Epidermal melanocyte (primary cell): ENCODE measurements at regions not wholly inside any gene's neighbourhood (a gene's known extent, or its start where the extent isn't known, plus 50 kb on each side); places are given as distances from the start of the nearest gene placed in this dataset.
"Not testable (repeated sequence)": the region's sequence is repeated elsewhere in the genome, so short reads cannot be mapped to it uniquely, and the experiment has no call there.

Source experiments
- DNase-seq: peaks from one replicate; pipeline ENCODE4 v3.0.0; 2011; ENCODE audit warnings: low spot score; ENCODE audit not compliant: insufficient read length

GRCh38 chr1:242824435-242824834 lies 299.9 kb upstream of the PLD5 start:
- DNase-seq, result no peak

GRCh38 chr1:242813490-242814091 lies 289.1 kb upstream of the PLD5 start:
- DNase-seq, result no peak

- no peak for DNase-seq
Observed at GRCh38 chr1:242811092-242811840, 286.8 kb upstream of the PLD5 start.

- DNase-seq, result no peak
Observed at GRCh38 chr1:242806324-242806723, 281.8 kb upstream of the PLD5 start.

DNA sequence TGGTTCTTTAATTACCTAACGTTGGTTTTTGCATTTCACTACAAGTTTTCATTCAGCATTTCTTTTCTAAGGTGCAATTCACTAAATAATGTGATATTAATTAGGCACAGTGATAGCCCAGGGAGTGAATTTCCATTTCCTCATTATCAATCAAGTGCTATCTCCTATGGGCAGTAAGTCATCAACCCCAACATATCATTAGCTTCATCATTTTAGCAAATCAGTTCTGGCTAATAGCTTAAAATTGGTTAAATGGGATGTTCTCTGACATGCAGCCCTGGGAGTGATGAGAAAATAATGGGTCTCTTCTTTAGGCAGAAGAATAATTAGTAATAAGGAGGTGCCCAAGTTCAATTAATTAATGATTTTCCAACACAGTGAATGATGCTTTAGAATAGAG lies 280.9 kb upstream of the PLD5 start:
- DNase-seq, result not testable (repeated sequence)

DNA sequence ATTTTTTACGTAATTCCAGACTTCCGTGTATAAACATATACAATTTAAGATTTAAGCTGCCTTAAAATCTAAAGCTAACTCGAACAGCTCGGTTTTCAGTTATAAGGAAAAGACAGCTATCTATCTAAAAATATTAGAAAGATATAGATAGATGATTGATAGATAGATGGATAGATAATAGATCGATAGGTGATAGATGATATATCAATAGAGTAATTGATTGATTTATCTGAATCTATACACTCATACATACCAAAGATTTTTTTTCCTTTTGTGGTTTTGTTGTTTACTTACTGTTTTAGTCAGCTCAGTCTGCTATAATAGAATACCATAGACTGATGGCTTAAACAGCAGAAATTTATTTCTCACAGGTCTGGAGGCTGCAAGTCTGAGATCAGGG lies 278.5 kb upstream of the PLD5 start:
- DNase-seq, result no peak

- DNase-seq, result no peak
Observed at GRCh38 chr1:242800521-242800920, 276.0 kb upstream of the PLD5 start.

GRCh38 chr1:242797856-242798255 lies 273.4 kb upstream of the PLD5 start:
- DNase-seq, result no peak

DNA sequence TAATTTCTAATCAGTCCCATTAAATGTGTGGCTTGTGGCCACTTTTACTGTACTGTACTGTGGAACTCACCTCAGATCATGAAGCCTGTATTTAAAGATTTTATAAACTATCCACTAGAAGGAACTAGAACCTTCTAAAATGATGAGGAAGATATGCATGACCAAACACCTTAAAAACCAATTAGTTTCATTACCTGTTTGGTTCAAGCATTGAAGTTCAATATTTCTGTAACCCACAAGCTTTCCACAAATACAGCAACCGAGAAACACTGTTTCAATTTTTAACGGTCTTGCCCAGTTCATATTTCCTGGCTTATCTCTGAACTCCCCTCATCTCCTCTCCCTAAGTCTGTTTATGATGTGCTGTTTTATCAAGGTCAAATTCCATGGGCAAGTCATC lies 264.3 kb upstream of the PLD5 start:
- no peak for DNase-seq

DNA sequence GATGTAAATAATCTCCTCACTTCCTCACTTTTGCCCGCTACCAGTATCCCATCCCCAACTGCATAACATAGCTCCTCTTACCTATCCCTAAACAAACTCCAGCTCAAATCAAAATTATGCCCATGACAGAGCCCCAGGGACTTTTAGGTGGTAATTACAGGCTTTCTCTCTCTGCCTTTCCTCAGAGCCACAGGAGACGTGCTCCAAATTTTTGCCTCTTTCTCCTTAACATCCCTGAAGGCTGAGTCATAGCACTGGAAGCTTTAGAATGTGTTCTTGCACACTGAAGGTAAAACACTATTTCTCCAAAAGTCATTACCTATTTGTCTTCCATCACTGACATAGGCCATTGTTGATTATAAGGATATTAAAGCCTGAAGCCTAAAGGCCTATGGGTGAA lies 263.5 kb upstream of the PLD5 start:
- DNase-seq, result no peak

GRCh38 chr1:242784807-242785206 lies 260.3 kb upstream of the PLD5 start:
- no peak for DNase-seq

GRCh38 chr1:242784084-242784483 lies 259.6 kb upstream of the PLD5 start:
- no peak for DNase-seq

DNA sequence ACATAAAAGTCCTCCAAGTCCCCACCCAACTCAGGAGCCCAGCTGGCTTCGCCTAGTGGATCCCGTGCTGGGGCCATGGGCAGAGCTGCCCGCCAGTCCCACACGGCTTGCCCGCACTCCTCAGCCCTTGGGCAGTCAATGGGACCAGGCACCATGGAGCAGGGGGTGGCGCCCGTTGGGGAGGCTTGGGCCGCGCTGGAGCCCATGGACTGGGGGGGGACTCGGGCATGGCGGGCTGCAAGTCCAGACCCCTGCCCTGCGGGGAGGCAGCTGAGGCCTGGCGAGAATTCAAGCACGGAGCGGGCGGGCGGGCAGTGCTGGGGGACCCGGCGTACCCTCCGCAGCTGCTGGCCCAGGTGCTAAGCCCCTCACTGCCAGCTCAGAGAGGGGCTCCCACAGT lies 249.8 kb upstream of the PLD5 start:
- no peak for DNase-seq

- DNase-seq, result no peak
Observed at GRCh38 chr1:242770366-242770765, 245.9 kb upstream of the PLD5 start.

GRCh38 chr1:242764161-242764560 lies 239.7 kb upstream of the PLD5 start:
- DNase-seq, result no peak

DNA sequence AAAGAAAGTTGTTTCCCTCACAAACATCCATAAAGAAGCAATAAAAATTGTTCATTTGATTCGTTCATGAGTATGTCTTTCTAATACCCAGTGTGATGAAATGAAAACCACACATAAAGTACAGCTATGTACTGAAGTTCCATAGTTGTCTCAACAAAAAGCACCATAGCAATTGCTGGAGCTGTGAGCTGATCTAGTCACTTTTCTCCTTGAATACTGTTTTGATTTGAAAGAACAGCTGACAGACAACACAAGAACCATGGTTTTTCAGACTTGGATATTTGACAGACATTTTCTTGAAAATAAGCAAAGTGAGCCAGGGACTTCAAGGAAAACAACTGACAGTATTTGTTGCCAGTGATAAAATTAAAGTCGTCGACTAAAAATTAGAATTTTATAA lies 237.1 kb upstream of the PLD5 start:
- DNase-seq, result no peak

GRCh38 chr1:242754926-242755325 lies 230.4 kb upstream of the PLD5 start:
- no peak for DNase-seq

GRCh38 chr1:242754125-242754524 lies 229.6 kb upstream of the PLD5 start:
- DNase-seq, result no peak

- DNase-seq, result no peak
Observed at GRCh38 chr1:242747233-242747632, 222.7 kb upstream of the PLD5 start.

- DNase-seq, result no peak
Observed at GRCh38 chr1:242745079-242745478, 220.6 kb upstream of the PLD5 start.

DNA sequence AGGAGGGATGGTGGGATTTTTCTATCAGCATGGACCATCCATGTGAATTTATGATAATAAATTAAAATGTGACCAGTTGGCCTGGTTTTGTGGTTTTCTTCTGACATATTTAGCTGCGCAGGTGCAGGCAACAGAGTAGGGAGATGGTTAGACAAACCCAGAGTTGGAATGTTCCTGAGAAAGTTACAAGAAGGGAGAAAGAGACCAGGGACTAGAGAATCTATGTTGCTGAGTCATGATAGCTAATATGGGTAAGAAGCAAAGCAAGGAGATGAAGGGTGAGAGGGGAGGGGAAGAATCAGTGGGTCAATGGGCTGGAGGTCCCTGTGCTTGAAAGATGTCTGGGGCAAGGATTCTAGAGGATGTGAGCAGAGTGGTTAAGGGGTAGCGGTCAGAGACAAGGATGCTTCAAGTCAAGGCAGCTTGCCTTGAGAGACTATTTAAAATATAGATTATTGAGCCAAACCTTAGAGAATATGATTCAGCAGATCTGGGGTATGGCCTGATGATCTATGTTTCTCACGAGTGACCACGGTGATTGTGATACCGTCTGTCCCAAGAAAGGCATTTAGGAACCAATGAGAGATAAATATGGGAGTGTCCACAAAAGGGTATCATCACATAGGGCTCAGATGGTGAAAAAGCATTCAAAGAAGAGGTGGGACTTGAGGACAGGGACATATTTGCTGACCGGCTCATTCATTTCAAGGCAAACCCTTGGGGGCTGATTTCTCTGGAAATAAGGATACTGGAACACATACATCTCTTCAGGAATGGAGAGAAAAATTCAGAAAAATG lies 219.7 kb upstream of the PLD5 start:
- no peak for DNase-seq
